Pulmonary artery endothelial cell (primary cell): ENCODE measurements at regions not wholly inside any gene's neighbourhood (a gene's known extent, or its start where the extent isn't known, plus 50 kb on each side); places are given as distances from the start of the nearest gene placed in this dataset.

Source experiments
- DNase-seq: peaks from one replicate; pipeline ENCODE4 v3.0.0-alpha.2; 2011; ENCODE audit warnings: low read depth, low spot score

DNA sequence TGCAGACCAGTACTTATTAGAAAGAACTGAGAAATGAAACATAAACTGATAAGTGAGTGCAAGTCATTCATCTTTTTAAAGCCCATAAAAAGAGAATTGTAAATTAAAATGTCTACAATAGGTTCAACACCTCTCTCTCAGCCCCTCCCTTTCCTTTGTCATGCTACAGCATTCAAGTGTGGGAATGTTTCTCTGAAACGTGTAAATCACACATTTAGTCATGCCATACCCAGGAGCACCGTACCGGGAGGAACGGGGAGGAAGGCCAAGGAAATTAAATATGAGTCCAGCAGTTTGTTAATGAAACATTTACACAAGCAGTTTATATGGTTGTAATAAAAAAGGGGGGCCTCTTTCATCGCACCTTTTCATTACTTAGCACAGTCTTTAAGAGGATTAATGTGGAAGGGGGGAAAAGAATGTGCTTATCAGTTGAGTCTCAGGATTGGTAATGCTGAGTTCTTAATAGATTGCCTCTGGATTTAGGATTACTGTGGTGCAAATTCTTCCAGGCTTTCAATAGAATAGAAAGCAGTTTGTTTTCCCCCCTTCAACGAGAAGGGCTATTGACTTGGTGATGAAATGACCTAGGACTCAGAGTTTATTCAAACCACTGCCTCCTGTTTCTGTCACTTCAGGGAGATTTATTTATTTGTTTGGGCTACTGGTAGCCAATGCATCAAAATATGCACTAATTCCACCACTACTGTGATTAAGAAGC lies 176.0 kb upstream of the ZNF608 start:
- DNase-seq, result no peak

DNA sequence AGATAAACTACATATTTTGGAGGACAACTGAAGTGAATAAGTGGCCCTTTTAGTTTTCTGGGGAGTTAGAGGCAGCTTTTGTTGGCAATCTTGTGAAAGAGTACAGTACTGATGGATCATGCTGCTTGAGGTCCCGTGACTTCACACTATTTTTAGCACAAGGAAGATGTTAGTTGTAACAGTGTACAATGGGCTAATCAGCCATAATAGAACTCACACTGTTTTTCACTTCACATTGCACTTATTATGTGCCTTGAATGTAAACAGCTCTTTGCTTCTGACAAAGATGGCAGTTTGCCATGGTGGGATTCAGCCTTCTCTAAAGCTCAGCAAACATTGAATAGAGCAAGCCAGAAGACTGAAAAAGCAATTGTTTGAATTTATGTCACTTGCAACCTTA lies 176.7 kb upstream of the ZNF608 start:
- peak; percentile 22 for DNase-seq

DNA sequence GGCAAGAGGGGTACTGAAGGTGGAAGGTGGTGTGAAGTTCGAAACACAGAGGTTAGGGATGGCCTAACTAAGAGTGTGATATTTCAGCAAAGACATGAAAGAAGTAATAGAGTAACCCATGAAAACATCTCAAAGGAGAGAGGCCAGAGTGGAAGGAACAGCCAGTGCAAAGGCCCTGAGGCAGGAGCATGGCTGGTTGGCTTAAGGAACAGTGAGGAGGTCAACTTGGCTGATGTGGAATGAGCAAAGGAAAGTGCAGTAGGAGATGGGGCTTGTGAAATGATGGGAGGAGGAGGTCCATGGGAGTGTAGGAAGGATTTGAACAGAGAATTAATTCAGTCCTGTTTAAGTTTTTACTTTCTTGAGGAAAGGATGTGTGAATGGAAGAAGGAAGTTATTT lies 178.3 kb upstream of the ZNF608 start:
- DNase-seq, result no peak

DNA sequence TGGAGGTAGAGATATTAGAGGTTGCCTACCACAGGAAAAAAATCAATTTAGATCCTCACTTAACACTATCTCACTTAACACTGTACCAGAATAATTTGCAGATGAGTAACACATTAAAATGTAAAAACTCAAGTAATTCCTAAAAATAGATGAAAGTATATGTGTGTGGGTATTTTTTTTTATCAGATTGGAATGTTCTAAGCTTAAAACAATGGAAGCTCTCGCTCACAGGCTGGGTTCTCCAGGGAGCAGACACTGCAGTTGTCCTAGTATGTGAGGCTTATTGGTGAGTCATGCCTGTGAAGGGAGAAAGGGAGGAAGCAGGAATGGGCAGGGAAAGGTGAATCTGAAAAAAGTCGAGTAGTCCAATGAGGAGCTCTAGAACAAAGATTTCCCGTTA lies 181.3 kb upstream of the ZNF608 start:
- DNase-seq, result peak; percentile 53

DNA sequence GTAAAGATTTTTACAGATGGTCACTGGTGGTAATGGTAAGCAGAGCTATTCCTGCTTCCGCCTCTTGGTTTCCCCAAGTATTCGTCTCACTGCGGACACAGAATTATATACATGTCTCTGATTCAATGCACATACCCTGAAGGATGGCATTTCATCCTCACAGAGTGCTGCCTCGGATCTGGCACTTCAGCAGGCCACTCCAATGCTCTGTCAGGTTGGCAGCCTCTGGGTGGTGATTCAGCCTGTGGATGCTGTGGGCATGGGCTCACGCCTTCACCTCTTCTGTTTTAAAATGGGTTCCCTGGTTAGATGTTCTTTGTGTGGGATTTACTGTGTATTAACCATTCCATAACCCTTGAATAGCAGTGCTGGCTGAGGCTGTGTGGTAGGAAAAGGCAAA lies 182.6 kb upstream of the ZNF608 start:
- no peak for DNase-seq

DNA sequence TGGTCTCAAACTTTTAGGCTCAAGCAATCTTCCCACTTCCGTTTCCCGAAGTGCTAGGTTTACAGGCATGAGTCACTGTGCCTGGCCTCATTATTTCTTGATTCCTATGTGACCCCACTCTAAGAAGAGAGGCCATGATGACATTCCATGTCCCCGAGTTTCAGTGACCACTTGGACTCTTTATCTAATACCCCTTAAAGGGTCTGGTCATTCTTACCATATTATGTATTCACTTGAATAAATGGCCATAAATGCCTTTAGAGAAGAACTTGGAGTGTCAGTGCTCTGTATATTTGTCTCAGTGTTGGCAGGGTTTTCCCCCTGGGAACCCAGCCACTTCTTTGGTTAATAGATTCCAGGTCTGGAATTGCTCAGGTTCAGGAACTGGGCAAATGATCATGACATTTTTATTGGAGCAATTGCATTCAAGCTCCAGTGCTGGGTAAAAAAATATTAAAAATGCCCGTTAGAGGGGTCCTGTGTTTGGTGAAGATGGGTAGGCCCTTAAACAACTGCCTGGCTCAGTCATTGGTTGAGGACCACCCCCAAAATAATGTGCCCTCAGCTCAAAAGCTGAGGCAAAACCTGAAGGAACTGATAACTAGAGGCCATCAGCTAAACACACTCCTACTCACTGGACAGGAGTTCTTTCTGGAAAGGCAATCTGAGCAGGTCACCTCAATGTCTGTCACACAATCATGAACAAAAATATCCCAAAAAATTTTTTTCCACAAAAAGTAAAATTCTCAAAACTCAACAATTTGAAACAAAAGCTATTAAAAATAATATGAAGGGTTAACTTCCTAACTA lies 186.6 kb upstream of the ZNF608 start:
- no peak for DNase-seq

DNA sequence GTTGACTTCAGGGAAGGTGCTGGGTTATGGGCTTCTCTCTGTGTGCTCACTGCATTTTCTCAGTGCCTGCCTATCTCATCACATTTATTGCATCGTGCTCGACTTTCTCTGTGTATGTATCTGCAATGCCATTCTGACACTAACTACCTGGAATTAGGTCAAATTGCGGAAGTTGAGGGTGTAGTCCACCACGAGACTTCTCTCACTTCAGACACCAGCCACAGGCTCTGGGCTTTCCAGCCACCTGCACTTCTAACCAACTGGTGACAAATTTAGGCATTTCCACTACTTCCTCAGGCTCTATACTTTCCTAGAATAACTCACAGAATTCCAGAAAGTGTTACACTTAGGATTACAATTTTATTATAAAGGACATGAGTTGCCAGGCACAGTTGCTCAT lies 188.6 kb upstream of the ZNF608 start:
- no peak for DNase-seq

DNA sequence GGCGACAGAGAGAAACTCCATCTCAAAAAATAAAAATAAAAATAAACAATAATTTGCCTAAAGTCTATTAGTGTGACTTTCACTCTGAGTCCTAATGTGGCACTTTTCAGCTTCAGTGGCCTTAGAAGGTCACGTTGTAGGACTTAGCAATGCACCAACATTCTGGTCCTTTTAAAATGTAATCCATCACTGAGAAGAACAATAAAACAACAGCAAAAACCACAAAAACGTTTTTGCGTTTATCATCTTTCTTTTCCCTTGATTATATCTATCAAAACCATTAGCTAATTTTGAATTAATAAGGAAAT lies 190.1 kb upstream of the ZNF608 start:
- no peak for DNase-seq

DNA sequence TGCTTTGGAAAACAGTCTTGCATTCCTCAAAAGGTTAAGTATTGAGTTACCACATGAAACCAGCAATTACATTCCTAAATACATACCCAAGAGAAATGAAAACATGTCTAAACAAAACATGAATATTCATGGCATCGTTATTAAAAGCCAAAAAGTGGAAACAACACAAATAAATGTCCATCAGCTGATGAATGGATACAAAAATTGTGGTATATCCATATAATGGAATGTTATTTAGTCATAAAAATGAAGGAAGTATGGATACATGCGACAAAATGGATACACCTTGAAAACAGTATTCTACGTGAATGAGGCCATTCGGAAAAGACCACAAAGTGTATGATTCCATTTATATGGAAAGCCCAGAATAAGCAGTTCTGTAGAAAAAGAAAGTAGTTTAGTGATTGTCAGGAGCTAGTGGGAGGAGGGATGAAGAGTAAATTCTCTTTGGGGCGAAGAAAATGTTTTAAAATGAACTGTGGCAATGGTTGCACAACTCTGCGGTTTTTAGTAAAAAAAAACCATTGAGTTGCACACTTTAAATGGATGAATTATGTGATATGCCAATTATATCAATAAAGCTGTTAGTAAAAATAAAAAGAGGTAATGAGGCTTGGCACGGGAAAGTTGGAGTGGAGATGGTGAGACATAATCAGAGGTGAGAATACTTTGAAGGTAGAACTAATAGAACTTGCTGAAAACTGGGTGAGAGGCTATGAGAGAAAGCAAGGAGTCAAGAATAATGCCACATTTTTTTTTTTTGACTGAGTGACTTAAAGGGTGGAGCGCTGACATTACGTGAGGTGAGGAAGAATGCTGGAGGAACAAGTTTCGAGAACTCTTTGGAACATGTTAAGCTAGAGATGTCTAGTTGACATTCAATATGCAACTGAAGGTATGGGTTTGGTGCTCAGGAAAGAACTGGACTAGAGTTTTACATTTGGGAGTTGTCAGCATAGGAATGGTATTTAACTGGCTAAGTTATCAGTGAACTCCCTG lies 194.9 kb upstream of the ZNF608 start:
- DNase-seq, result no peak

DNA sequence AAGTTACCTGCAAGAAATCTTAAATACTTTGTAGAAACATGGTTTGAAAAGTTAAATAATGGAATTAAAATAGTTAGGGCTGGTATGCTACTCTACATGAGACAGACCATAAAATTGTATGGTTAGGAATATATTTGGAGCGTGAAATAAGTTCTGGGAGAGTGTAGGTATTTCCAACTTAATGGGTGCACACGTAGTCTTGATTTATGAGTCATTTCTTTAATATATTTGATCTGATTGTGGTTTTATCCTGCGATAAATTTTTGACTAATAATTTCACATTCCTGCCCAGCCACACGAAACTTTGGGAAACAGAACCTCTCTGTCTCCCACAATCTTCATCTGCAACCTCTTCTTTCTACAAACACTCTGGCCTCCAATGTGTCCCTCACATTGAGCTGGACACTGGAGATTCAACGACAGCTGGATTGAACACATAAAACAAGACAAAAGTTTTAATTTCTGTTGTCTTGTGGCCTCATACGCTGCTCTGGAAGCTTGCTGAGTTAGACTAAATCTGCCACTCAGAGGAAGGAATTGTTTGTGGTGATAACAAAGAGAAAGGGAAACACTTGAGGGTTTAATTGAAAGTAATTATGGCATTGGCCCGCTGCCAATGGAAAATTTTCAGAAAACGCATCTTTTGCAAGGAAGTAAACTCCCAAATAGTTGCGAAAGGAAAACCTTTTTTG lies 201.8 kb upstream of the ZNF608 start:
- peak; percentile 41 for DNase-seq

DNA sequence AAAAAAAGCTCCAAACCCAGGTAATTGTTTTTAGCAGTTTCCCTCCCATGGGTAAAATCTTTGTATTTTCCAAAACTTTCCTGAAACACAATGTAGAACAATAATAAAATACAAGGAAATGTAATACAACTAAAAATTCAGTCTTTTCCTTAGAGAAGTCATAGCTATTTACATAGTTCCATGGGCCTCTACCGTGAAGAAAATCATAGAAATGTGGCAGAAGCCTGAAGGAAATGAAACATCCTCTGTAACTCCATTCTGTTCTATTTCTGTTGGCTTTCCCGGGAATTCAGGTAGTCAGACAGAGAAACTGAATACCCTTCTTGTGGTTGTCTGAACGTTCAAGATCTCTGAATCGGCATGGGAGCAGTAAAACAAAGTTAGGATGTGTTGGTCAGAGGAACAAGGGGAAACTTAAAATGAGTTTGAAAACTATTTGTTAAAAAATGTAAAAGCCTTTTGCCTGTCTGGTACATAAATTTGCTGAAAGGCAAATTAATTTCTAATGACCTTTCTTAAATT lies 202.4 kb upstream of the ZNF608 start:
- no peak for DNase-seq

DNA sequence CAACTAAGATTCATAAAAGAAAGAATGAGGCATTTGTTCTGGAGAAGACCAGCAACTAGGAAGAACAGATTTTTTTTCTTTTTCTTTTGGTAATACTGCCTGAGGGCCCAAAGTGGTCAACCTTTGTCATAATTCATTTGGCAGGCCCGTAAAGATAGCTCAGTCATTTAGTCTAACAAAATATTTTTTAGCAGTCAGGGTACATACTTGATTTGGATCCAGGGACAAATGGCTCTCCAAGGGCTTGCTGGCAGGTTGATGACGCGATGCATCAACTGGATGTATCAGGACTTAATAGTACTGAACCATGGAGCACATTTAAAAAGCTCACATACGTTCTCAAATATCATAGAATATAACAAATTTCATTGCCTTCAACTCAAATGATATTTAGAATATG lies 203.4 kb upstream of the ZNF608 start:
- DNase-seq, result no peak

DNA sequence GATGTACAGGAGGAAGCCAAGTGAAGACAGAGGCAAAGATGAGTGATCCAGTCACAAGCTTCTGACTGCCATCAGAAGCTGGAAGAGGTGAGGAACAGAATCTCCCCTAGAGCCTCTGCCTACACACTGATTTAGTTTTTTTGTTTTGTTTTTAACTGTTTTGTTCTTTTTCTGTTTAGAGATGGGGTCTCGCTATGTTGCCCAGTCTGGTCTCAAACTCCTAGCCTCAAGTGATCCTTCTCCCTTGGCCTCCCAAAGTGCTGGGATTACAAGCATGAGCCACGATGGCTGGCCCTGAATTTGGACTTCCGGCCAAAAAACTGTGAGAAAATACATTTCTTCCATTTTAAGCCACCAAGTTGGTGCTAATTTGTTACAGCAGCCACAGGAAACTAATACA lies 204.7 kb upstream of the ZNF608 start:
- no peak for DNase-seq

DNA sequence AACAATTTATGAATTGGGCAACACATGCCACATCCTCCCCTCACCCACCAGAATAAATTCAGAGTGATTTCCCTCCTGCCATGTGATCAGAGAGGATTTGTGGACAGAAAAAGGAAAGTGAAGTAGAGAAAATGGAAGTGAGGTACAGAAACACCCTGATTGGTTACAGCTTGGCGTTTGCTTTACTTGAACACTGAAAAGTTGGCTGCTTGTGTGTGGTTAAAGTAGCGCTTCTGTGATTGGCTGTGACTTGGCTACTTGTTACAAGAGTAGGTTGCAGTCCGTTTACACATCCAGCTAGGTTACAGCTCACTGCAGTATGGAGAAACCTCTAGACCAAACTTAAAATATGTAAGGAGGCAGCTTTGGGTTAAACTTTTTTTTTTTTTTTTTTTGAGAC lies 205.2 kb upstream of the ZNF608 start:
- DNase-seq, result no peak

DNA sequence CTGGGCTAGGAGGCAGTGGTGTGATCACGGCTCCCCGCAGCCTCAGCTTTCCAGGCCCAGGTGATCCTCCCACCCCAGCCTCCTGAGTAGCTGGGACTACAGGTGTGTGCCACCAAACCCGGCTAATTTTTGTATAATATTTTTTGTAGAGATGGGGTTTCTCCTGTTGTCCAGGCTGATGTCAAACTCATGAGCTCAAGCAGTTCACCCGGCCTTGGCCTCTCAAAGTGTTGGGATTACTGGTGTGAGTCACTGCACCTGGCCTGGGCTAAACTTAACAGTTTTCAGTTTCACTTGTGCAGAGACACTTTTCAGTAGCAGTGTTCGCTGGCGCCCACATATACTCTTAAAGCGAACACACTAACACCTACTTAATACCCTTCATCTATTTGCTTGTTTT lies 205.6 kb upstream of the ZNF608 start:
- no peak for DNase-seq

DNA sequence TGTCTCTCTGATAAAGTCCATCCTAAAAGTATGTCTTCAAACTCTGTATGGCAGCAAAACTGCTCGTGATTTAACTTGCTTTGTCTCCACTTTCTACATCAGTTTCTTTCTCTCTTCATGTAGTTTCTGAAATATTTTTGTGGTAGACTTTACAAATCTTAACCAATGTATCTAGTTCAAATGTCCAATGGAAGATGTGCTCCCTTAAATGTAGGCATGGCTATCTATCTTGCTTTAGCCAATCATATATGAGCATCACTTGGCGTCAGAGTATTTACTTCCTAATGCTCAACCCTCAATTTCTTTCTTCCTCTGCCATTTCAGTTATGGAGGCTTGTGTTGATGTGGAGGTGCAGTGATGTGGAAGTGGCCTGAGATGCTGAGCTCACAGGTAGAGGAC lies 206.1 kb upstream of the ZNF608 start:
- DNase-seq, result no peak

DNA sequence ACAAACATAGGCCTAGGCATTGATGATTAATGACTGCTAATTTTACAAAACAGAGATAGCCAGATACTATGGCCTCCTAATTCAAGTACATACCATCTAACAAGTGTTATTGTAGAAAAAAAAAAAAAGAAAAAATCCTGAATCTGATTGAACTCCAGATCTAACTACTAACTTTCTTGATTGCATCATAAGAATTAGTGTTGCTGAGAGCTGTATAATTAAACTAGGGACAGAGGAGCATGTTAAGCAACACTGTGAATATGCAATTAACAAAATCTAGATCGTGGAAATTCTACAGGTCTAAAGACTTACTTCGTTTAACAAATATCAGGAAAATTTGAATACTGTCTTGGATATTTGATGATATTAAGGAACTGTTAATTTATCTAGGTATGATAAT lies 208.3 kb upstream of the ZNF608 start:
- no peak for DNase-seq

DNA sequence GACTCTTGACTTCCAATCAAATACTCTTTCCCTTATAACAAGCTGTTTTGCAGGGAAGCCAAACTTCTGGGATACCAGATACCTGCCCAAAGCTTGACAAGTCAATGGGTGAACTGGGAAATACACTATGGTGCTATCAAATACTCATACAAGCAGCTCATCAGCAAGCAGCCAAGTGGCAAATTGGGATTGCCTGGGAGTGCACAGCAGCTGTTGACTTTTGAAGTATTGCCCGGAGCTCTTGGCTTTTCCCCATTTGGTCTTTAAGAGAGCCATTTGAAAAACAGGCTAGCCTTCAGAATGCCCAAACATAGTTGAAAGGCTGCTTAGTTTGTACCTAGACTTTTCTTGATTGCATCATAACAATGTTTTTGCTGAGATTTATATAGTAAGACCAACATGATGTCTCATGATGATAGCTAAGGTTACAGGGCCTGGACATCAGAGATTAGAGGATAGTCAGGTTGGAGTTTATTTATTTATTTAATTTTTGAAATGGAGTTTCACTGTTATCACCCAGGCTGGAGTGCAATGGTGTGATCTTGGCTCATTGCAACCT lies 210.1 kb upstream of the ZNF608 start:
- DNase-seq, result no peak

DNA sequence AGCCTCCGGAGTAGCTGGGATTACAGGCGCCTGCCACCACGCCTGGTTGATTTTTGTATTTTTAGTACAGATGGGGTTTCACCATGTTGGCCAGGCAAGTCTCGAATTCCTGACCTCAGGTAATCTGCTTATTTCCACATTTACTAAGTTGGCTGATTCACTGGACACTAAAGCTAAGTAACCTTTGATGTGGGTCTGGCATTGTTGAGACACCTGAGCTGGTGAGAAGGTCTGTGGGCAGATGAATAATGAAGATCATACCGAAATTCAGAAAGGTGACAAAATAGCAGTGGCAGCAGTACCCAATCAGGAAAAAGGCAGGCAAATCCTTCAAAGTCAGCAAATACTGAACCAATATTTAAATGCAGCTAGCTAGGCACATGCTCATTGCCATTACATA lies 210.6 kb upstream of the ZNF608 start:
- no peak for DNase-seq

DNA sequence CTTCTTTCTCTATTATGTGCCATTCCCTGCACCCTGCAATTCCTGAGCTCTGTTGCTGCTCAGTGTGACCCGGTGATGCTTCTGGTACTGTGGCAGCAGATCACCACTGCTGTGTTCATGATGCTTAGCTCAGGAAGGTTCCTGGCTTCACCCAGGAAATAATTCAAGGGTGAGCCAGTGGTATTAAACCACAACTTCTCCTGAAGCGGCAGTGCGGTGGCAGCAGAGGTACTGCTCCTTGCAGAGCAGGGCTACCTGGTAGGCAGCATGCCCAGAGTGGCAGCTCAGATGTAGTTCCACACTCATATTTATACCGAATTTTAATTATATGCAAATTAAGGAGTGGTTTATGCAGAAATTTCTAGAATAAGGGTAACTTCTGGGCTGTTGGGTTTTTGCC lies 213.8 kb upstream of the ZNF608 start:
- no peak for DNase-seq

DNA sequence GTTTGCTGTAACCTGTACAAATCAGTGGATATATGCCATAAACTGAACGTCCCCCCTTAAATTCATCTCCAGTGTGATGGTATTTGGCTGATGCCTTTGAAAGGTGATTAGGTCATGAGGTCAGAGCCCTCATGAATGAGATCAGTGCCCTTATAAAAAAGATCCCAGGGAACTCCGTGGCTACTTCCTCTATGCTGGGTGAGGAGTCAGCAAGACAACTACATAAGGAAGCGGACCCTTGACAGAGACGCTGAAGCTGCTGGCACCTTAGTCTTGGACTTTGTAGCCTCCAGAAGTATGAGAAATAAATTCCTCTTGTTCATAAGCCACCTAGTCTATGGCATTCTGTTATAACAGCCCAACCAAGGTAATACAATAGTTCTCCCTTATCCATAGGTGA lies 215.1 kb upstream of the ZNF608 start:
- no peak for DNase-seq
